ENCODE measurements at regions not wholly inside any gene's neighbourhood (a gene's known extent, or its start where the extent isn't known, plus 50 kb on each side); places are given as distances from the start of the nearest gene placed in this dataset.

- POLR2A ChIA-PET = no interaction called here
- Histone ChIP-seq H3K4me3 (replicated peaks in 1 of 3; ENCODE audit: insufficient read depth in 1 of 3, low read depth in 1 of 3, low read length in 3 of 3) (no peak overlapping the region), H3K9ac (replicated peaks; ENCODE audit: extremely low read depth, insufficient read depth, low read length) (no peak overlapping the region), H3K9me3 (replicated peaks; ENCODE audit: control insufficient read depth, insufficient read depth, low read length) (peaks cover 2% of the 10 kb centered on the region), H3K36me3 (ENCODE audit: control insufficient read depth in 2 of 2, extremely low read depth in 1 of 2, insufficient read depth in 2 of 2, low read length in 2 of 2) (no peaks in the 10 kb centered on the region), H4K20me1 (replicated peaks; ENCODE audit: control insufficient read depth, extremely low read depth, insufficient read depth, low read length) (no peaks in the 10 kb centered on the region), H3K4me1 (ENCODE audit: control insufficient read depth, extremely low read depth, insufficient read depth, low read length) (no peaks in the 10 kb centered on the region), H3K79me2 (ENCODE audit: control insufficient read depth, insufficient read depth, low read length) (no peaks in the 10 kb centered on the region), H2AFZ (ENCODE audit: low read depth, low read length) (no peak overlapping the region), H3K27me3 (ENCODE audit: control insufficient read depth in 2 of 2, insufficient read depth in 2 of 2, low read length in 2 of 2) (no peaks in the 10 kb centered on the region), H3K27ac (ENCODE audit: insufficient read depth, low read depth, low read length) (no peak overlapping the region), H3K9me1 (replicated peaks; ENCODE audit: control insufficient read depth, extremely low read depth, insufficient read depth, low read length) (no peaks in the 10 kb centered on the region), H3K4me2 (ENCODE audit: insufficient read depth, low read length) (no peak overlapping the region)
- CTCF ChIA-PET = no interaction called here
- intact Hi-C loops (cut with micrococcal nuclease) (no loop called here), dilution Hi-C loops (cut with MboI; ENCODE audit: extremely low pct_ligation_motif_present, low sequenced_read_pairs) (no loop called here)
- no TSS peak for BruUV-seq (replicated peaks)
- no peak for TF ChIP-seq EZH2 (IDR thresholded peaks at IDR 0.05; ENCODE audit: borderline replicate concordance, low read depth, low read length, severe bottlenecking)
- TF ChIP-seq GATA2 (IDR thresholded peaks at IDR 0.05; ENCODE audit: insufficient read depth, insufficient read length, low read depth, low read length) = no peak
- TF ChIP-seq POLR2AphosphoS5 (IDR thresholded peaks at IDR 0.05; ENCODE audit: insufficient read depth, low read depth, low read length) = no peak
- TF ChIP-seq POLR2A (IDR thresholded peaks at IDR 0.05; ENCODE audit: low read depth, low read length) = no peak
- TF ChIP-seq JUN (IDR thresholded peaks at IDR 0.05; ENCODE audit: borderline replicate concordance, insufficient read depth, insufficient read length, low read depth) = no peak
- TF ChIP-seq CTCF (IDR thresholded peaks at IDR 0.05; ENCODE audit: extremely low read depth in 1 of 2, insufficient read depth in 1 of 2, low read depth in 1 of 2, low read length in 2 of 2) = no peak
- no peak for TF ChIP-seq MYC (IDR thresholded peaks at IDR 0.05; ENCODE audit: low read depth, low read length)
- no peak for TF ChIP-seq MAX (IDR thresholded peaks at IDR 0.05; ENCODE audit: insufficient read depth, insufficient read length)
- TF ChIP-seq FOS (IDR thresholded peaks at IDR 0.05; ENCODE audit: borderline replicate concordance, insufficient read depth, low read length) = no peak
- FAIRE-seq = no peak
- no peak for DNase-seq (ENCODE audit: low read depth, low spot score)
These were observed 732.5 kb upstream of the RBFOX1 start for GRCh38 chr16:6600167-6600566.
